ENCODE measurements at regions not wholly inside any gene's neighbourhood (a gene's known extent, or its start where the extent isn't known, plus 50 kb on each side); places are given as distances from the start of the nearest gene placed in this dataset.

DNA sequence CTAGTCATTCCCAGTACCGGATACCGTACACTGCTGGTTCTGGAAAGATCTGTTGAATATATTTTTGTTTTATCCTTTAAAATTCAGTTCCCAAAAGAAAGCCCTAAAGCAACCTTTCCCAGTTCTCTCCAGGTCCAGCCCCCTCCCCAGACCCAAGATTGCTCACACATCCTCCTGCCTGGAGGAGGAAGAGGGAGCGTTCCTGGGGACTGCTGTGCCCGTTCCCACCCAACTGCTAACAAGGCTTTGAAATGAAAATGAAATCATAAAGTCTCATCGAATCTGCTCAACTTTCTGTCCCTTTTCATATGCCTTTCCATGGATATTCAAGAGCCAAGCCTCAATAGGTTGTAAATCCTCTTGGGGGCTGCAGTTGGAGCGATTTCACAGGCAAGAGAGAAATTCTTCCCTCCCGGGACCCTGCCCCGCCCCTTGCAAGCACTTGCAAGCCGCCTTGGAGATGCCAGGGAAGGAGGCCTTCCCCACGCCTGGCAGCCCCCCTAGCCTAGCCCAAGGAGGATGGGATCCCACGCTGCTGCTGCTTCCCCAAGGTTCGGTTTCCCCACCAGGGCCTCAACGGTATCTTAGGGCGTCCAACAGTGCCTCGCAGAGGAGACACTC is 113.2 kb upstream of the CACHD1 start:
- no peak for TF ChIP-seq POLR2AphosphoS5 (IDR thresholded peaks at IDR 0.05; ENCODE audit: low read depth)
- TF ChIP-seq, protein P1, sequence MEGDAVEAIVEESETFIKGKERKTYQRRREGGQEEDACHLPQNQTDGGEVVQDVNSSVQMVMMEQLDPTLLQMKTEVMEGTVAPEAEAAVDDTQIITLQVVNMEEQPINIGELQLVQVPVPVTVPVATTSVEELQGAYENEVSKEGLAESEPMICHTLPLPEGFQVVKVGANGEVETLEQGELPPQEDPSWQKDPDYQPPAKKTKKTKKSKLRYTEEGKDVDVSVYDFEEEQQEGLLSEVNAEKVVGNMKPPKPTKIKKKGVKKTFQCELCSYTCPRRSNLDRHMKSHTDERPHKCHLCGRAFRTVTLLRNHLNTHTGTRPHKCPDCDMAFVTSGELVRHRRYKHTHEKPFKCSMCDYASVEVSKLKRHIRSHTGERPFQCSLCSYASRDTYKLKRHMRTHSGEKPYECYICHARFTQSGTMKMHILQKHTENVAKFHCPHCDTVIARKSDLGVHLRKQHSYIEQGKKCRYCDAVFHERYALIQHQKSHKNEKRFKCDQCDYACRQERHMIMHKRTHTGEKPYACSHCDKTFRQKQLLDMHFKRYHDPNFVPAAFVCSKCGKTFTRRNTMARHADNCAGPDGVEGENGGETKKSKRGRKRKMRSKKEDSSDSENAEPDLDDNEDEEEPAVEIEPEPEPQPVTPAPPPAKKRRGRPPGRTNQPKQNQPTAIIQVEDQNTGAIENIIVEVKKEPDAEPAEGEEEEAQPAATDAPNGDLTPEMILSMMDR (IDR thresholded peaks at IDR 0.05; ENCODE audit: insufficient read depth, low read length), result no peak
